HG02798 (cell line): ENCODE measurements at regions not wholly inside any gene's neighbourhood (a gene's known extent, or its start where the extent isn't known, plus 50 kb on each side); places are given as distances from the start of the nearest gene placed in this dataset.
A peak's percentile ranks its signal among the peaks of the same experiment; 100 is the strongest.

Experiments
- ATAC-seq: cut with Tn5 transposase; IDR thresholded peaks from one replicate; pipeline ENCODE4 v1.9.1; 2021; ENCODE audit warnings: mild to moderate bottlenecking; ENCODE audit not compliant: unreplicated experiment, poor library complexity

GRCh38 chr1:116230712-116231111, 119.5 kb downstream of the MAB21L3 start:
- no peak for ATAC-seq

- ATAC-seq, result no peak
These were observed 120.6 kb downstream of the MAB21L3 start for GRCh38 chr1:116231752-116232151.

GRCh38 chr1:116232989-116233514, 121.9 kb downstream of the MAB21L3 start:
- no peak for ATAC-seq

GRCh38 chr1:116234429-116234828, 123.2 kb downstream of the MAB21L3 start:
- ATAC-seq, result no peak

- ATAC-seq, result no peak
These were observed 128.7 kb downstream of the MAB21L3 start for GRCh38 chr1:116239916-116240315.

- ATAC-seq, result no peak
These were observed 130.3 kb upstream of the ATP1A1 start for GRCh38 chr1:116242741-116243140.

- ATAC-seq, result no peak
These were observed 129.6 kb upstream of the ATP1A1 start for GRCh38 chr1:116243333-116244054.

- ATAC-seq, result no peak
These were observed 126.9 kb upstream of the ATP1A1 start for GRCh38 chr1:116246174-116246573.

- ATAC-seq, result no peak
These were observed 120.8 kb upstream of the ATP1A1 start for GRCh38 chr1:116252271-116252670.

- no peak for ATAC-seq
These were observed 120.3 kb upstream of the ATP1A1 start for GRCh38 chr1:116252785-116253184.

GRCh38 chr1:116253566-116254382, 119.3 kb upstream of the ATP1A1 start:
- ATAC-seq, result no peak

- ATAC-seq, result no peak
These were observed 118.3 kb upstream of the ATP1A1 start for GRCh38 chr1:116254776-116255175.

GRCh38 chr1:116255486-116256285, 117.4 kb upstream of the ATP1A1 start:
- ATAC-seq, result no peak

- ATAC-seq, result no peak
These were observed 116.8 kb upstream of the ATP1A1 start for GRCh38 chr1:116256286-116256649.

- ATAC-seq, result no peak
These were observed 116.2 kb upstream of the ATP1A1 start for GRCh38 chr1:116256875-116257274.

GRCh38 chr1:116257341-116257767, 115.7 kb upstream of the ATP1A1 start:
- ATAC-seq, result peak; percentile 88

- no peak for ATAC-seq
These were observed 115.2 kb upstream of the ATP1A1 start for GRCh38 chr1:116257836-116258235.

GRCh38 chr1:116258668-116259419, 114.2 kb upstream of the ATP1A1 start:
- no peak for ATAC-seq

GRCh38 chr1:116259663-116260062, 113.4 kb upstream of the ATP1A1 start:
- no peak for ATAC-seq

- ATAC-seq, result no peak
These were observed 112.9 kb upstream of the ATP1A1 start for GRCh38 chr1:116260115-116260514.
